ENCODE measurements at regions not wholly inside any gene's neighbourhood (a gene's known extent, or its start where the extent isn't known, plus 50 kb on each side); places are given as distances from the start of the nearest gene placed in this dataset.

DNA sequence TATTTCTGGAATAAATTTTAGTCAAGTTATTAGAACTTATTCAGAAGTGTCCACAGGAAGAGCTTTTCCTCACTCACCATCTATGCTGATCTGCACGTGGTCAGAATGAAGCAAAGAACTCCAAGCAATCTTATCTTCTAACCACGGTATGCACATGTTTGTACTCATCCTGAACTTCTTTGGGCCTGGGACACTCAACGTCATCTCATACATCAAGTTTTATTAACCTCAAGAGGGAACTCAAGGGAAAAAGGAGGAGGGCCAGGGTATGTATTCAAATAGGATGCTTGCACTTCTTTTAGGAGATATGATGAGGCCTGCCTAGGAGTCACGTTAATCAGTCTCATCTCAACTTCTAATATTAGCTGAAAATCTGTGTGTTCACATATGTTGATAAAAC is 142.5 kb downstream of the C1orf94 start:
- BruUV-seq (replicated peaks): no TSS peak
- Histone ChIP-seq H3K4me1 (ENCODE audit: control insufficient read depth, extremely low read depth, insufficient read depth, low read length) (no peaks in the 10 kb centered on the region), H3K4me3 (replicated peaks in 1 of 3; ENCODE audit: insufficient read depth in 1 of 3, low read depth in 1 of 3, low read length in 3 of 3) (no peak overlapping the region), H3K9me3 (replicated peaks; ENCODE audit: control insufficient read depth, insufficient read depth, low read length) (no peaks in the 10 kb centered on the region), H4K20me1 (replicated peaks; ENCODE audit: control insufficient read depth, extremely low read depth, insufficient read depth, low read length) (no peaks in the 10 kb centered on the region), H3K9ac (replicated peaks; ENCODE audit: extremely low read depth, insufficient read depth, low read length) (no peak overlapping the region), H3K36me3 (ENCODE audit: control insufficient read depth in 2 of 2, extremely low read depth in 1 of 2, insufficient read depth in 2 of 2, low read length in 2 of 2) (no peaks in the 10 kb centered on the region), H3K27me3 (ENCODE audit: control insufficient read depth in 2 of 2, insufficient read depth in 2 of 2, low read length in 2 of 2) (no peaks in the 10 kb centered on the region), H2AFZ (ENCODE audit: low read depth, low read length) (no peak overlapping the region), H3K9me1 (replicated peaks; ENCODE audit: control insufficient read depth, extremely low read depth, insufficient read depth, low read length) (no peaks in the 10 kb centered on the region), H3K4me2 (ENCODE audit: insufficient read depth, low read length) (no peak overlapping the region), H3K79me2 (ENCODE audit: control insufficient read depth, insufficient read depth, low read length) (no peaks in the 10 kb centered on the region), H3K27ac (ENCODE audit: insufficient read depth, low read depth, low read length) (no peak overlapping the region)
- no peak for DNase-seq (ENCODE audit: low read depth, low spot score)
- ChIA-PET POLR2A (no interaction called here), CTCF (no interaction called here)
- TF ChIP-seq MYC (IDR thresholded peaks at IDR 0.05; ENCODE audit: low read depth, low read length) (no peak), GATA2 (IDR thresholded peaks at IDR 0.05; ENCODE audit: insufficient read depth, insufficient read length, low read depth, low read length) (no peak), FOS (IDR thresholded peaks at IDR 0.05; ENCODE audit: borderline replicate concordance, insufficient read depth, low read length) (no peak), CTCF (IDR thresholded peaks at IDR 0.05; ENCODE audit: extremely low read depth in 1 of 2, insufficient read depth in 1 of 2, low read depth in 1 of 2, low read length in 2 of 2) (no peak), JUN (IDR thresholded peaks at IDR 0.05; ENCODE audit: borderline replicate concordance, insufficient read depth, insufficient read length, low read depth) (no peak), POLR2AphosphoS5 (IDR thresholded peaks at IDR 0.05; ENCODE audit: insufficient read depth, low read depth, low read length) (no peak), POLR2A (IDR thresholded peaks at IDR 0.05; ENCODE audit: low read depth, low read length) (no peak), EZH2 (IDR thresholded peaks at IDR 0.05; ENCODE audit: borderline replicate concordance, low read depth, low read length, severe bottlenecking) (no peak)
- TF ChIP-seq, protein P1, sequence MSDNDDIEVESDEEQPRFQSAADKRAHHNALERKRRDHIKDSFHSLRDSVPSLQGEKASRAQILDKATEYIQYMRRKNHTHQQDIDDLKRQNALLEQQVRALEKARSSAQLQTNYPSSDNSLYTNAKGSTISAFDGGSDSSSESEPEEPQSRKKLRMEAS (IDR thresholded peaks at IDR 0.05; ENCODE audit: insufficient read depth, insufficient read length): no peak
- no peak for FAIRE-seq
- dilution Hi-C loops (cut with MboI; ENCODE audit: extremely low pct_ligation_motif_present, low sequenced_read_pairs): no loop called here
- intact Hi-C loops (cut with micrococcal nuclease): no loop called here

Measured in endothelial cell of umbilical vein (primary cell).